Endothelial cell of umbilical vein (primary cell): ENCODE measurements at regions not wholly inside any gene's neighbourhood (a gene's known extent, or its start where the extent isn't known, plus 50 kb on each side); places are given as distances from the start of the nearest gene placed in this dataset.

Experiments
- CTCF ChIP-seq, 2 donors: IDR thresholded peaks; 1 replicate in 1 of 2; 2 replicates in 1 of 2; pipeline ENCODE4 v1.5.1; 2011; ENCODE audit warnings: low read length in 2 of 2, mild to moderate bottlenecking in 2 of 2, moderate library complexity in 2 of 2, control low read depth in 1 of 2, inconsistent platforms in 1 of 2, low read depth in 1 of 2; ENCODE audit not compliant: insufficient read depth in 1 of 2; ENCODE audit errors: extremely low read depth in 1 of 2
- EZH2 ChIP-seq: IDR thresholded peaks from 2 replicates; pipeline ENCODE4 v1.6.1; 2012; ENCODE audit warnings: borderline replicate concordance, low read depth, mild to moderate bottlenecking, moderate library complexity, low read length, inconsistent platforms; ENCODE audit not compliant: severe bottlenecking
- FOS ChIP-seq: IDR thresholded peaks from 2 replicates; pipeline ENCODE4 v1.6.1; 2011; ENCODE audit warnings: mild to moderate bottlenecking, low read length, moderate library complexity, borderline replicate concordance; ENCODE audit not compliant: insufficient read depth
- POLR2A ChIP-seq: IDR thresholded peaks from 2 replicates; pipeline ENCODE4 v1.6.1; 2012; ENCODE audit warnings: low read depth, mild to moderate bottlenecking, control low read depth, low read length

GRCh38 chr18:5744659-5745058 is 150.7 kb downstream of the TMEM200C start:
- TF ChIP-seq POLR2A, result no peak
- no peak for TF ChIP-seq EZH2
- TF ChIP-seq CTCF (IDR thresholded peaks at IDR 0.05; ENCODE audit: extremely low read depth in 1 of 2, insufficient read depth in 1 of 2, low read depth in 1 of 2, low read length in 2 of 2), result no peak
- TF ChIP-seq FOS, result no peak
